ENCODE measurements at regions not wholly inside any gene's neighbourhood (a gene's known extent, or its start where the extent isn't known, plus 50 kb on each side); places are given as distances from the start of the nearest gene placed in this dataset.
"Not testable (repeated sequence)": the region's sequence is repeated elsewhere in the genome, so short reads cannot be mapped to it uniquely, and the experiment has no call there.

DNA sequence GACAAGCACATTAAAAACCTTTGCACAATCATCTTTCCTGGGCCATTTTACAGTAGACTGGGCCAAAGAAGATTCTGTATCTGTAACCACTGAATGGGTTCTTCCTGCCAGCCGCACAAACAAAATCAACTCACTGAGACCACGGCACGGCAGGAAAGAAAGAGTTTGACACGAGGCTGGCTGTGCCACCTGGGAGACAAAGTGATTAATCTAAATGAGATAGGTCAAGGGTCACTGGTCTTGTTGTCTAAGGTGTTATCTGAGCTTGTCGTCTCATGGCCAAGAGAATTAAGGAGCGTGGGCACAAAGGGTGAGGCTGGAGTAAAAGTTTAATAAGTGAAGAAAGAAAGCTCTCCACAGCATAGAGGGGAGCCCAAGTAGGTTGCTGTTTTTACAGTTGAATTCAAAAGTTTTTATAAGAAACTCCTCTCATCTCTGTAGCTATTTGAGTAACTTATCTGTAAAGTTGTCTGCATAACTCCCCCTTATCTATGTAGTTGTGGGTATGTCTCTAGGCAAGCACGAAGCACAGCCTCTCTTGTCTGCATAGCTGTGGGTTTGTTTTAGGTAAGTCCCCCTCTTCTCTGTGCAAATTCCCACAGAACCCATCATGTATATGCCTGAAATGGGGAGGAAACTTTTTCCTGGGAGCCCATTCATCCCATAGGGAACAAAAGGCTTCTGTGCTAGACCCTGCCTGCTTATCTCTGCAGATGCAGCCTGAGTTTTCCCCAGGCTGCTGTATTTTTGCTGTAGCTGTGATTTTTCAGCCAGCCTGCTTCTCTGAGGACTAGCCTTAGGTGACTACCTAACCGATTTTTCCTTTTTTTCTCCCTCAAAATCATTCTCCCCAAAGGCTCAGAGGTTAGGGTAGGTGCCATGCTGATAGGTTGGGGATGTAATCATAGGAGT lies 1314.6 kb upstream of the TMEM132C start:
- DNase-seq = no peak

GRCh38 chr12:126953365-126953889 lies 1313.5 kb upstream of the TMEM132C start:
- DNase-seq = no peak

DNA sequence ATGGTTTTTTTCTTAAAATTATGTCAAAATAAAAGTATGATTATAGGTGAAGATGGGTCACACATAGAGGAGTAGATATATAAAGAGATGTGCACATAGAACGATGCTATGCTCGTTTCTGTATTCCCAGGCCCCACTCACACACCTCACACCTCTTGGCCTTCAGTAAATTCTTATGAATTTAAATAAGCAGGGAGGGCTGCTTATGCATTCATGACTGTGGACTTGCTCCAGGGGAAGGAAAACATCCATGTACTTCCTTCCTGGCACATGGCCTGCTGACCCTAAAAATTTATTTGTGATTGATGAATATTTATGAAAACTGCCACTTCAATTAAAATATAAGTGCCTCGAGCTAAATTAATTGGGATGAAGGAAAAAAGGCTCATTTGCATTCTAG lies 1306.7 kb upstream of the TMEM132C start:
- no peak for DNase-seq

- no peak for DNase-seq
Measured at GRCh38 chr12:126960709-126961108, 1306.3 kb upstream of the TMEM132C start.

DNA sequence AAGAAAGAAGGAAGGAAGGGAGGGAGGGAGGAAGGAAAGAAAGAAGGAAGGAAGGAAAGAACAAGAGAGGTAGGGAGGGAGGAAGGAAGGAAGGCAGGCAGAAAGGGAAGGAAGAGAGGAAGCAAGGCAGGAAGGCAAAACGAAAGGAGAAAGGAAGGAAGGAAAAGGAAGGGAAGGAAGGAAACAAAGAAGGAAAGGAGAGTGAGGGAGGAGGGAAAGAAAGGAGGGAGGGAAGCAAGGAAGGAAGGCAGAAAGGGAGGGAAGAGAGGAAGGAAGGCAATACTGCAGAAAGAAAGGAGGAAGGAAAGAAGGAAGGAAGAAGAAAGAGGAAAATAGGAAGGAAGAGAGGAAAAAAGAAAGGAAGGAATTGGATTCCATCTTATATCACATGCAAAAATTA lies 1303.1 kb upstream of the TMEM132C start:
- no peak for DNase-seq

- no peak for DNase-seq
Measured at GRCh38 chr12:126966498-126966897, 1300.5 kb upstream of the TMEM132C start.

DNA sequence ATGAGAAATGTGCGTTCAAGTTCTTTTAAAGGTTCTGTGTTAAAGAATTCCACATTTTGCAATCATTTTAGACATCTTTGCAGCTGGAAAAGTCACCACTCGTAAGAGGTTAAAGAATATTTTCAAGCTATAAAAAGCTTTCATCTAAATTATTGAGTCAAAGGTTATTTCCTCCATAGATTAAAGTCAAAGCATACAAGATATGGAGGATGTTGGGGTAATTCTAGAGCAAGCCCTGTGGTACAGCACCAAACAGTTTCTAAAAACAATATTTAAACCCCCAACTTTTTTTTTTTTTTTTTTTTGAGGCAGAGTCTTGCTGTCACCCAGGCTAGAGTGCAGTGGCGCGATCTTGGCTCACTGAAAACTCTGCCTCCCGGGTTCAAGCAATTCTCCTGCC lies 1299.8 kb upstream of the TMEM132C start:
- DNase-seq = no peak

DNA sequence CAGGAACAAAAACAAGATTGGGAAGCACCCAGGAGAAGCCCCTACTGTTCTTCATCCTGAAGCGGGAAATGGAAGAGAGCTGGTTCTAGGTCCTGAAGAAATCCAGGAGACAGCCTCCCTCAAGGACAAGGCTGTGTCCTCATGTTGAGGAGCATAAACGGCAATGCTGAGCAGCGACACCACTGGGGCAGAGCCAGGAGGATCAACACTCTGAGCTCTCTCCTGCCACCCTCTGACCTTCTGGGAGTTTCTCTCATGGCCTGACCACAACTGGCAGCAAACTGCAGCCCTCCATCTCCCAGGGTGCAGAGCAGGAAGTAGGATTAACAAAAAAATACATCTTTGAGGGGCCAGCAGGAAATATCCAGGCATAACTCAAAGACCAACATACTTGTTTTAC lies 1292.2 kb upstream of the TMEM132C start:
- no peak for DNase-seq

DNA sequence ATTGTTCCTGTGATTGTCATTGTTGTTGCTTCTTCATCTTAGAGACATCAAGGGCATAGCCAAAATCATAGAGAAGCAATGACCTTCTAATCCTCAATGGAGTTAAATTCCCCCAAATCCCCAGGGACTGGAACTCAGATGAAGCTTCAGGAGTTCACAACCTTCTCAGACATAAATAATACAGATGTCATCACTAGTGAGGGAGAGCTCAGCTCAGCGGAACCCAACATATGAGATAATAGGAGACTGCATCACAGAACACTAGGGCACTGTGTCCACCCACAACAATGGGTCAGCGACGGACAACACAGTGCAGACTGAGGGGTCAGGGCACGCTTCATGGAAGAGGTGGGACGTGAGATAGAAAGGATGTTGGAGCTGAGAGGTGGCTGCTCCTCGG lies 1290.4 kb upstream of the TMEM132C start:
- DNase-seq = no peak

DNA sequence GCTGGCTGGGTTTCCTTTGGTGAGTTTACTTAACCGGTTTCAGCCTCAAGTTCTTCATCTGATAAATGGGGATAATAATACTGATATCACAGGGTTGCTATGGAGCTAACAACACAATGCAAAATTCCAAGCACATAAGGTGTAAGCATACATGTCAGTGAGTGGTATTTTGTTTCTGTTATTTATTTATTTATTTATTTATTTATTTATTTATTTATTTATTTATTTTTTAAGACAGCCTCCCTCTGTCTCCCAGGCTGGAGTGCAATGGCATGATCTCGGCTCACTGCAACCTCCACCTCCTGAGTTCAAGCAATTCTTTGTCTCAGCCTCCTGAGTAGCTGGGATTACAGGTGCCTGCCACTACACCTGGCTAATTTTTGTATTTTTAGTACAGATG lies 1287.4 kb upstream of the TMEM132C start:
- not testable (repeated sequence) for DNase-seq

DNA sequence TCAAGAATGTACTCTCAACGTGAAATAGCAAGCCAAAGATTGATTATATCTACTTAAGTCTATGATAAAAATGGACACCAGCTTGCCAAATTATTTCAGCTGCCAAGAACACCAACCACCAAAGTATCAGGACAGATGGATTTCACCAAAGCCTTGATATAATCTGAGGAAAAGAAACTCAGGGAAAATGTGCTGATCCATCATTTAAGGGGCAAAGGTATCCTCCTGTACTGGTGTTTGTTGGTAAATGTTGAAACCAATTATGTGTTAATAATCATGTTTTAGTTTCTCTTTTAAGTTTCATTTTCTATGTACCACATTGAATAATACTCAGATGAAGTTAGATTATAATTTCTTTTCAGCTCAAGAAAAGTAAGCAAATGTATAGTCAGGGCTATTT lies 1284.3 kb upstream of the TMEM132C start:
- no peak for DNase-seq

GRCh38 chr12:126983735-126984134 lies 1283.2 kb upstream of the TMEM132C start:
- not testable (repeated sequence) for DNase-seq

GRCh38 chr12:126985663-126986062 lies 1281.3 kb upstream of the TMEM132C start:
- DNase-seq = not testable (repeated sequence)

- no peak for DNase-seq
Measured at GRCh38 chr12:126989532-126989931, 1277.4 kb upstream of the TMEM132C start.

DNA sequence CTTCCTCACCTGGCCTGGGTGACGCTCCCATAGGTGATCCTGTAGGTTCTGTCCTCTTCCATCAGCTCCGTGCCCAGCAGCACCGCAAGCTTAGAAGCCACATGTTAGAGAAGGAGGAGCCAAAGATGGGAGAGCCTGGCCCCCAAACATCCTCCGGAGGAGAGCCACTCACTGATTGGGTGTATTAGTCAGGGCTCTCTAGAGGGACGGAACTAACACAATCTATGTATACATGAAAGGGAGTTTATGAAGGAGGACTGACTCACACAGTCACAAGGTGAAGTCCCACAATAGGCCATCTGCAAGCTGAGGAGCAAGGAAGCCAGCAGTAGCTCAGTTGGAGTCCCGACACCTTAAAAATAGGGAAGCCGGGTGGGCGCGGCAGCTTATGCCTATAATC lies 1273.1 kb upstream of the TMEM132C start:
- DNase-seq = no peak

- no peak for DNase-seq
Measured at GRCh38 chr12:126994599-126994998, 1272.4 kb upstream of the TMEM132C start.

DNA sequence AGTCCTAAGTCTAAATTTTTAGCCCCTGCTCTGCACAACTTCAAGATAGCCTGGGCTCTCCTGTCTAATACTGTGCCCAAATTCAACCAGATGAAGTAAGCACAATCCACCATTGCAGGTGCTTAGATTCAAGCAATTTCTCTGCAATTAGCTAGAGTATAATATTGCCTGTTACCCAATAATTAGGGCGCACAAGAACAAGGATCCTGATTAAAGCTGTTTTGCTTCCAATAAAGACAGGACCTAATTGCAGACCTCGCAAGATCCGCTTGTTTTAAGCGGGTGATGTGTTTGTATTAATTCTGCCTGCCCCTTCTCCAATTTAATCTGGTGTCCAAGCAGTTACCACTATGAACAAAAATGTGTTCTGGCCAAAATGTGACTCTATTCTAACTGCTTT lies 1268.9 kb upstream of the TMEM132C start:
- no peak for DNase-seq

GRCh38 chr12:126998747-126999285 lies 1268.2 kb upstream of the TMEM132C start:
- DNase-seq = no peak

DNA sequence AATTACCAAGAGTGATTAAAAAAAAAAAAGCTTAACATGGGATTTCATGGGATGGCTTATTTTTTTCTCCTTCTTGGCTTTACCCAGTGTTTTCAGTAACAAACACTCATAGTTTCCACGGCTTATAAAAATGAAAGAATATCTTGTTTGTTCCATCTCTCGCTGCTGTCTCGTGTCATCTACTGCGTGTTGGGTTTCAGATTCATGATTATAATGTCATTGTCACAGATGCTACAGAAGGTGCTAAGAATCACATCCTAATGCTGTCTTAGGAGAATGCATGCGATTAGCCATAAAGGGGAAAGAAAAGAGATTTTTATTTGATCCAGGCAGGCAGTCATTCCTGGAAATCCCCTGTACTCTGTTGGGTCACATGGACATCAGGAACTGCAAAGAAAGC lies 1267.6 kb upstream of the TMEM132C start:
- no peak for DNase-seq

GRCh38 chr12:127005406-127005805 lies 1261.6 kb upstream of the TMEM132C start:
- no peak for DNase-seq

- DNase-seq = no peak
Measured at GRCh38 chr12:127006972-127007371, 1260.0 kb upstream of the TMEM132C start.

DNA sequence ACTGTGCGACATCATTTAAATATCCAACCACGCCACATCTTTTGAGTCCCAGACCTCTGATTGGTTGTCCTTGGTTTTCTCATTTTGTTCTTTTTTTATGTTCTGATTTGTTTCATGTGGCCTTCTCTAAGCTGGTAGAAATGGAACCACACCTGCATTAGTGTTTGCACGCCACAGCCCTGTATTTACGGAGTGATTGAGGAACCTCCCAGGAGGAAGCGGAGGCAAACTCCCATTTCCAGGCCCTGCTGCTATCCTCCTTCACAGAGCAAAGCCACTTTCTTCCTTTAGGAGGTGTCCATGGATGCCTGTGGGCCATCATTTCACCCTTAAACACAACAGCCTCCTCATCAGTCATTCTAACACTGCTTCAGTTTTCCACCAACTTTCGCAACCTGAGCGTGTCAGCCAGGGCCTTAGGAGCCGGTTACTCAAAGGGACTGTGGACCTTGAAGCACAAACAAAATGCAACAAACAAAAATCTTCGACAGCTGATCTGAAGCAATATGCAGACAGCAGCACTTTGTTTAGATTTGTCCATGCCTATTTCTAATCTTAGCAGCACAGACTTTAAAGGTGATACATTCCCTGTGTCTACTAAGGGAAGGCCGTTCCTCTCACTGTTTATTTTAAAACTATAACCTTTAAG lies 1258.1 kb upstream of the TMEM132C start:
- DNase-seq = no peak

GRCh38 chr12:127012109-127012508 lies 1254.9 kb upstream of the TMEM132C start:
- no peak for DNase-seq

- no peak for DNase-seq
Measured at GRCh38 chr12:127013197-127013596, 1253.8 kb upstream of the TMEM132C start.
